SK-N-SH (cell line): ENCODE measurements at regions not wholly inside any gene's neighbourhood (a gene's known extent, or its start where the extent isn't known, plus 50 kb on each side); places are given as distances from the start of the nearest gene placed in this dataset.

Source experiments
- CTCF ChIA-PET: fragments of 300-600, 350-600 bp; formaldehyde crosslinking; extraction: SDS; loops from one replicate; lab custom pipeline; 2021; lab: Yijun Ruan, JAX
- POLR2A ChIA-PET: fragments of 350-600 bp; sonication (Branson Sonifier 250); formaldehyde crosslinking; extraction: SDS; loops from one replicate; lab custom pipeline; 2020; ENCODE audit warnings: antibody characterized with exemption, inconsistent platforms; lab: Yijun Ruan, JAX
- DNase-seq: peaks from one replicate; pipeline ENCODE4 v3.0.0; 2012
- H2AFZ ChIP-seq: fragments of 200-600 bp; sonication (generic); 2 replicates; pipeline ENCODE4 v1.8.1; 2016; ENCODE audit warnings: antibody characterized with exemption, mild to moderate bottlenecking, low read depth
- H3F3A ChIP-seq: fragments of 200-600 bp; sonication (generic); replicated peaks from 2 replicates; pipeline ENCODE3; 2016; ENCODE audit warnings: antibody characterized with exemption, mild to moderate bottlenecking; ENCODE audit not compliant: insufficient read depth
- H3K27ac ChIP-seq, 2 experiments: fragments of 200-500 bp in 1 of 2; fragments of 200-600 bp in 1 of 2; sonication (Bioruptor generic) in 1 of 2; sonication (generic), shearing (Covaris generic) in 1 of 2; 2 replicates each; pipeline versions ENCODE4 v1.5.1 to v1.6.1; 2014 to 2016; ENCODE audit warnings: low read depth in 2 of 2, inconsistent platforms in 1 of 2, low read length in 1 of 2, mild to moderate bottlenecking in 1 of 2, mixed read lengths in 1 of 2
- H3K27me3 ChIP-seq: fragments of 200-600 bp; sonication (generic), shearing (Covaris generic); 2 replicates; pipeline ENCODE4 v1.6.1; 2016; ENCODE audit warnings: mixed run types; ENCODE audit not compliant: insufficient read depth
- H3K36me3 ChIP-seq, 2 experiments: fragments of 200-500 bp in 1 of 2; fragments of 200-600 bp in 1 of 2; sonication (Bioruptor generic) in 1 of 2; sonication (generic) in 1 of 2; replicated peaks in 1 of 2; 2 replicates each; pipeline versions ENCODE3 to v1.5.1; 2014 to 2016; ENCODE audit warnings: low read length in 1 of 2, mild to moderate bottlenecking in 1 of 2; ENCODE audit not compliant: insufficient read depth in 2 of 2, control insufficient read depth in 1 of 2
- H3K4me1 ChIP-seq, 2 experiments: fragments of 200-500 bp in 1 of 2; fragments of 200-600 bp in 1 of 2; sonication (Bioruptor generic) in 1 of 2; sonication (generic), shearing (Covaris generic) in 1 of 2; 2 replicates each; pipeline versions ENCODE4 v1.5.1 to v1.6.1; 2014 to 2016; ENCODE audit warnings: low read depth in 1 of 2, low read length in 1 of 2, mixed run types in 1 of 2; ENCODE audit not compliant: insufficient read depth in 2 of 2, control insufficient read depth in 1 of 2
- H3K4me2 ChIP-seq: fragments of 200-600 bp; sonication (generic), shearing (Covaris generic); 2 replicates; pipeline ENCODE4 v1.6.1; 2017; ENCODE audit warnings: mixed run types
- H3K4me3 ChIP-seq, 2 experiments: fragments of 200-500 bp in 1 of 2; fragments of 200-600 bp in 1 of 2; sonication (Bioruptor generic) in 1 of 2; sonication (generic), shearing (Covaris generic) in 1 of 2; 2 replicates each; pipeline versions ENCODE4 v1.5.1 to v1.8.1; 2014 to 2016; ENCODE audit warnings: low read depth in 2 of 2, inconsistent platforms in 1 of 2, low read length in 1 of 2, mild to moderate bottlenecking in 1 of 2, mixed read lengths in 1 of 2, moderate library complexity in 1 of 2
- H3K79me2 ChIP-seq: fragments of 200-600 bp; sonication (generic); 2 replicates; pipeline ENCODE4 v1.8.1; 2017; ENCODE audit warnings: mild to moderate bottlenecking; ENCODE audit not compliant: insufficient read depth
- H3K9ac ChIP-seq: fragments of 200-600 bp; sonication (generic); 2 replicates; pipeline ENCODE4 v1.6.1; 2017; ENCODE audit warnings: mixed run types
- H3K9me2 ChIP-seq: fragments of 200-600 bp; sonication (generic); 2 replicates; pipeline ENCODE4 v1.6.1; 2017; ENCODE audit warnings: mixed run types
- H3K9me3 ChIP-seq: fragments of 200-600 bp; sonication (generic); 2 replicates; pipeline ENCODE4 v1.6.1; 2017; ENCODE audit warnings: mixed run types, mild to moderate bottlenecking, moderate library complexity
- H4K20me1 ChIP-seq: fragments of 200-600 bp; sonication (generic); 2 replicates; pipeline ENCODE4 v1.6.1; 2017; ENCODE audit warnings: mild to moderate bottlenecking, mixed run types; ENCODE audit not compliant: insufficient read depth
- CHD2 ChIP-seq: fragments of 150-350 bp; IDR thresholded peaks from 2 replicates; pipeline ENCODE4 v1.6.1; 2018; ENCODE audit warnings: low read length; ENCODE audit not compliant: partially characterized antibody
- ELF1 ChIP-seq: IDR thresholded peaks from 2 replicates; pipeline ENCODE4 v1.4.0; 2012
- EP300 ChIP-seq, 2 experiments: IDR thresholded peaks; 2 replicates each; pipeline versions ENCODE4 v1.4.0 to v1.6.1; 2012; ENCODE audit warnings: borderline replicate concordance in 1 of 2, low read depth in 1 of 2, low read length in 1 of 2
- FOSL2 ChIP-seq: IDR thresholded peaks from 2 replicates; pipeline ENCODE4 v1.4.0; 2012; ENCODE audit warnings: low read depth, mild to moderate bottlenecking, moderate library complexity, borderline replicate concordance
- FOXJ3 ChIP-seq: sonication (generic); formaldehyde crosslinking; IDR thresholded peaks from 2 replicates; pipeline ENCODE4 v1.5.1; 2020; ENCODE audit warnings: mild to moderate bottlenecking, missing genetic modification reagents
- GABPA ChIP-seq: IDR thresholded peaks from 2 replicates; pipeline ENCODE4 v1.4.0; 2012; ENCODE audit warnings: low read depth, mild to moderate bottlenecking
- GATA2 ChIP-seq: sonication (generic); formaldehyde crosslinking; IDR thresholded peaks from 2 replicates; pipeline ENCODE4 v1.5.0; 2020; ENCODE audit warnings: mild to moderate bottlenecking, missing genetic modification reagents
- NFIC ChIP-seq: IDR thresholded peaks from 2 replicates; pipeline ENCODE4 v1.4.0; 2012; ENCODE audit warnings: borderline replicate concordance
- NRF1 ChIP-seq: IDR thresholded peaks from 2 replicates; pipeline ENCODE4 v1.6.1; 2012; ENCODE audit warnings: low read depth, mild to moderate bottlenecking, low read length
- POLR2AphosphoS5 ChIP-seq: IDR thresholded peaks from 2 replicates; pipeline ENCODE4 v1.6.1; 2012; ENCODE audit warnings: low read depth, low read length
- RXRA ChIP-seq: IDR thresholded peaks from 2 replicates; pipeline ENCODE4 v1.4.0; 2012; ENCODE audit warnings: low read depth, mild to moderate bottlenecking, borderline replicate concordance
- SIN3A ChIP-seq: IDR thresholded peaks from 2 replicates; pipeline ENCODE4 v1.6.1; 2012; ENCODE audit warnings: low read depth, mild to moderate bottlenecking, low read length, moderate library complexity, borderline replicate concordance
- WGBS: methylation state at CpG from one replicate; pipeline ENCODE4 v1.1.6; 2017; ENCODE audit warnings: low lambda C conversion rate; 5-methylcytosine and 5-hydroxymethylcytosine counted together
- TF ChIP-seq, protein P1 (sequence below): IDR thresholded peaks from 2 replicates; pipeline ENCODE4 v1.4.0; 2012; ENCODE audit warnings: low read depth, borderline replicate concordance
- TF ChIP-seq, protein P2 (sequence below): IDR thresholded peaks from 2 replicates; pipeline ENCODE4 v1.4.0; 2012; ENCODE audit warnings: low read depth, borderline replicate concordance
- TF ChIP-seq, protein P3 (sequence below): IDR thresholded peaks from 2 replicates; pipeline ENCODE4 v1.6.1; 2012; ENCODE audit warnings: mild to moderate bottlenecking, low read depth, low read length, moderate library complexity
- TF ChIP-seq, protein P4 (sequence below): fragments of 150-350 bp; IDR thresholded peaks from 2 replicates; pipeline ENCODE4 v1.6.1; 2017; ENCODE audit warnings: antibody characterized with exemption, low read length, low read depth, borderline replicate concordance

DNA sequence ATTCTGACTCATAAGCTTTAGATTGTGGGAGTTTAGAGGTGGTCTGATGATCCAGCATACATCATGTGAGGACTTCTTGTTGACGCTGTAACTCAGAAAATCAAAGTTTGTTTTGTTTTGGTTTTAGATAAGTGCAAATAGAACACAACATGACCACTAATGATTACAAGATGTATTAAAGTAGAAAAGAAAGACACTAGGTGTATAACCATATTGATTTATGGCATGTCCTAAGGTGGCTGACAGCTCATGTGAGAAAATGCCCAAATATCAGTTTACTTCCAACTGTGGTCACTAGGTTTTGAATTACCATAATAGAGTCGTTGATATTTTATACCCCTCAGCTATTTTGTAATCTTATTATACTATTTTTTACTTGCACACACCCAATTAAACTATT, 1131.4 kb upstream of the PHF14 start:
- H2AFZ ChIP-seq: no peak overlapping the region
- peaks cover 10% of the 10 kb centered on the region; the same call in 1 of the 2 replicates for H3K9me3 ChIP-seq
- no peaks in the 10 kb centered on the region for H3K36me3 ChIP-seq
- H3K27ac ChIP-seq: no peak overlapping the region
- no peak overlapping the region for H3K4me2 ChIP-seq
- ChIA-PET POLR2A (no interaction called here), CTCF (interaction anchor here (1.4 to 1.7 kb wide), 2 partner anchors 8 to 13 kb away, joined by 3 to 4 read pairs; no protein-coding TSS in a partner anchor)
- H3K9ac ChIP-seq: no peak overlapping the region
- H3K4me3 ChIP-seq: no peak overlapping the region
- H3K79me2 ChIP-seq: no peaks in the 10 kb centered on the region
- no peaks in the 10 kb centered on the region for H4K20me1 ChIP-seq
- 0 out of 2 replicates have a peak, but pooled peaks cover 4% of the 10 kb centered on the region for H3K9me2 ChIP-seq
- no peaks in the 10 kb centered on the region for H3K4me1 ChIP-seq
- no peak for DNase-seq
- no peaks in the 10 kb centered on the region for H3K27me3 ChIP-seq
- WGBS: 32% methylated on average over 2 of the region's 2 CpGs
- H3F3A ChIP-seq: no peaks in the 10 kb centered on the region
- TF ChIP-seq, protein P1, sequence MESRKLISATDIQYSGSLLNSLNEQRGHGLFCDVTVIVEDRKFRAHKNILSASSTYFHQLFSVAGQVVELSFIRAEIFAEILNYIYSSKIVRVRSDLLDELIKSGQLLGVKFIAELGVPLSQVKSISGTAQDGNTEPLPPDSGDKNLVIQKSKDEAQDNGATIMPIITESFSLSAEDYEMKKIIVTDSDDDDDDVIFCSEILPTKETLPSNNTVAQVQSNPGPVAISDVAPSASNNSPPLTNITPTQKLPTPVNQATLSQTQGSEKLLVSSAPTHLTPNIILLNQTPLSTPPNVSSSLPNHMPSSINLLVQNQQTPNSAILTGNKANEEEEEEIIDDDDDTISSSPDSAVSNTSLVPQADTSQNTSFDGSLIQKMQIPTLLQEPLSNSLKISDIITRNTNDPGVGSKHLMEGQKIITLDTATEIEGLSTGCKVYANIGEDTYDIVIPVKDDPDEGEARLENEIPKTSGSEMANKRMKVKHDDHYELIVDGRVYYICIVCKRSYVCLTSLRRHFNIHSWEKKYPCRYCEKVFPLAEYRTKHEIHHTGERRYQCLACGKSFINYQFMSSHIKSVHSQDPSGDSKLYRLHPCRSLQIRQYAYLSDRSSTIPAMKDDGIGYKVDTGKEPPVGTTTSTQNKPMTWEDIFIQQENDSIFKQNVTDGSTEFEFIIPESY: no peak
- TF ChIP-seq POLR2AphosphoS5 (no peak), ELF1 (no peak), GATA2 (CRISPR knock-in tag) (no peak), SIN3A (no peak), NFIC (no peak)
- TF ChIP-seq, protein P2, sequence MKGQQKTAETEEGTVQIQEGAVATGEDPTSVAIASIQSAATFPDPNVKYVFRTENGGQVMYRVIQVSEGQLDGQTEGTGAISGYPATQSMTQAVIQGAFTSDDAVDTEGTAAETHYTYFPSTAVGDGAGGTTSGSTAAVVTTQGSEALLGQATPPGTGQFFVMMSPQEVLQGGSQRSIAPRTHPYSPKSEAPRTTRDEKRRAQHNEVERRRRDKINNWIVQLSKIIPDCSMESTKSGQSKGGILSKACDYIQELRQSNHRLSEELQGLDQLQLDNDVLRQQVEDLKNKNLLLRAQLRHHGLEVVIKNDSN: no peak
- TF ChIP-seq, protein P3, sequence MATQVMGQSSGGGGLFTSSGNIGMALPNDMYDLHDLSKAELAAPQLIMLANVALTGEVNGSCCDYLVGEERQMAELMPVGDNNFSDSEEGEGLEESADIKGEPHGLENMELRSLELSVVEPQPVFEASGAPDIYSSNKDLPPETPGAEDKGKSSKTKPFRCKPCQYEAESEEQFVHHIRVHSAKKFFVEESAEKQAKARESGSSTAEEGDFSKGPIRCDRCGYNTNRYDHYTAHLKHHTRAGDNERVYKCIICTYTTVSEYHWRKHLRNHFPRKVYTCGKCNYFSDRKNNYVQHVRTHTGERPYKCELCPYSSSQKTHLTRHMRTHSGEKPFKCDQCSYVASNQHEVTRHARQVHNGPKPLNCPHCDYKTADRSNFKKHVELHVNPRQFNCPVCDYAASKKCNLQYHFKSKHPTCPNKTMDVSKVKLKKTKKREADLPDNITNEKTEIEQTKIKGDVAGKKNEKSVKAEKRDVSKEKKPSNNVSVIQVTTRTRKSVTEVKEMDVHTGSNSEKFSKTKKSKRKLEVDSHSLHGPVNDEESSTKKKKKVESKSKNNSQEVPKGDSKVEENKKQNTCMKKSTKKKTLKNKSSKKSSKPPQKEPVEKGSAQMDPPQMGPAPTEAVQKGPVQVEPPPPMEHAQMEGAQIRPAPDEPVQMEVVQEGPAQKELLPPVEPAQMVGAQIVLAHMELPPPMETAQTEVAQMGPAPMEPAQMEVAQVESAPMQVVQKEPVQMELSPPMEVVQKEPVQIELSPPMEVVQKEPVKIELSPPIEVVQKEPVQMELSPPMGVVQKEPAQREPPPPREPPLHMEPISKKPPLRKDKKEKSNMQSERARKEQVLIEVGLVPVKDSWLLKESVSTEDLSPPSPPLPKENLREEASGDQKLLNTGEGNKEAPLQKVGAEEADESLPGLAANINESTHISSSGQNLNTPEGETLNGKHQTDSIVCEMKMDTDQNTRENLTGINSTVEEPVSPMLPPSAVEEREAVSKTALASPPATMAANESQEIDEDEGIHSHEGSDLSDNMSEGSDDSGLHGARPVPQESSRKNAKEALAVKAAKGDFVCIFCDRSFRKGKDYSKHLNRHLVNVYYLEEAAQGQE: no peak

DNA sequence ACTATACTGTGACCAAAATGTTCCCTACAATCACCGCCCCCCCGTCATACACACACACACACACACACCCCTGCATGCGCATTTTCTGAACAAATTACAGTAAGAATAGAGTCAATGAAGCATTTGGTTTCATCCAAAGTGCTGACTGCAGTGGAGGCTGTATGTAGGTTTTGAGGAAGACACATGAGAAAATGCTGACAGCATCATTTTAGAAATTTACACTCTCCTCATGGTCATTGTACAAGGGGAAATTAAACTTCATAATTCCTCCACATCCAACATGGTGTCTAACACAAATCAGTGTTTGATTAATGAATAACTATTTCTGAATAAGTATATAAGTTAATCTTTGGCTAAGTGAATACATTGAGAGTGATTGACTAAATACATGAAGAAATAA, 1126.8 kb upstream of the PHF14 start:
- H2AFZ ChIP-seq: no peak overlapping the region
- ChIA-PET CTCF (no interaction called here), POLR2A (no interaction called here)
- H3K79me2 ChIP-seq: no peaks in the 10 kb centered on the region
- H3K36me3 ChIP-seq: no peaks in the 10 kb centered on the region
- no peaks in the 10 kb centered on the region; the same call in 1 of the 2 replicates for H3K9me2 ChIP-seq
- no peak overlapping the region for H3K4me3 ChIP-seq
- TF ChIP-seq FOXJ3 (no peak), EP300 (IDR thresholded peaks at IDR 0.05; ENCODE audit: borderline replicate concordance in 1 of 2, low read depth in 1 of 2, low read length in 1 of 2) (no peak), GABPA (no peak), FOSL2 (no peak), RXRA (no peak), CHD2 (no peak), NRF1 (no peak)
- TF ChIP-seq, protein P3: no peak
- TF ChIP-seq, protein P4, sequence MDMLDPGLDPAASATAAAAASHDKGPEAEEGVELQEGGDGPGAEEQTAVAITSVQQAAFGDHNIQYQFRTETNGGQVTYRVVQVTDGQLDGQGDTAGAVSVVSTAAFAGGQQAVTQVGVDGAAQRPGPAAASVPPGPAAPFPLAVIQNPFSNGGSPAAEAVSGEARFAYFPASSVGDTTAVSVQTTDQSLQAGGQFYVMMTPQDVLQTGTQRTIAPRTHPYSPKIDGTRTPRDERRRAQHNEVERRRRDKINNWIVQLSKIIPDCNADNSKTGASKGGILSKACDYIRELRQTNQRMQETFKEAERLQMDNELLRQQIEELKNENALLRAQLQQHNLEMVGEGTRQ: no peak
- H3K9me3 ChIP-seq: peaks cover 18% of the 10 kb centered on the region
- H3K27ac ChIP-seq: no peak overlapping the region
- no peaks in the 10 kb centered on the region for H4K20me1 ChIP-seq
- no peaks in the 10 kb centered on the region for H3F3A ChIP-seq
- no peaks in the 10 kb centered on the region for H3K4me1 ChIP-seq
- no peak overlapping the region for H3K4me2 ChIP-seq
- WGBS: 34% methylated on average over 3 of the region's 3 CpGs
- H3K27me3 ChIP-seq: no peaks in the 10 kb centered on the region
- no peak for DNase-seq
- H3K9ac ChIP-seq: no peak overlapping the region
